ENCODE measurements at regions not wholly inside any gene's neighbourhood (a gene's known extent, or its start where the extent isn't known, plus 50 kb on each side); places are given as distances from the start of the nearest gene placed in this dataset.

DNA sequence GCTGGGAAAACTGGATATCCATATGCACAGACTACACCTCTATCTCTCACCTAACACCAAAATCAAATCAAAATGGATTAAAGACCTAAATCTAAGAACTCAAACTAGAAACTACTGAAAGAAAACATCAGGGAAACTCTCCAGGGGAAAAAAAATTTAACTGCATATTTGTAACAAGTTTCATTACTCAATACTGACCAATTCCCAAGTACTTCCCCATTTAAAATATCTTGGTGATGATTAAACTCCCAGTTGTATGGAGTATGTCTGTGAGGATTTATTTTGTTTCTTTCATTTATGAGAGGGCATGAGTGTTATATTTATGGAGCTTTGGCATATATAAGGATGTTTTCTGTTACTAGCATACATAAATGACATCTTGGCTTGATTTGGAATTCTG, 112.3 kb upstream of the IL15 start:
- TF ChIP-seq, protein P1, sequence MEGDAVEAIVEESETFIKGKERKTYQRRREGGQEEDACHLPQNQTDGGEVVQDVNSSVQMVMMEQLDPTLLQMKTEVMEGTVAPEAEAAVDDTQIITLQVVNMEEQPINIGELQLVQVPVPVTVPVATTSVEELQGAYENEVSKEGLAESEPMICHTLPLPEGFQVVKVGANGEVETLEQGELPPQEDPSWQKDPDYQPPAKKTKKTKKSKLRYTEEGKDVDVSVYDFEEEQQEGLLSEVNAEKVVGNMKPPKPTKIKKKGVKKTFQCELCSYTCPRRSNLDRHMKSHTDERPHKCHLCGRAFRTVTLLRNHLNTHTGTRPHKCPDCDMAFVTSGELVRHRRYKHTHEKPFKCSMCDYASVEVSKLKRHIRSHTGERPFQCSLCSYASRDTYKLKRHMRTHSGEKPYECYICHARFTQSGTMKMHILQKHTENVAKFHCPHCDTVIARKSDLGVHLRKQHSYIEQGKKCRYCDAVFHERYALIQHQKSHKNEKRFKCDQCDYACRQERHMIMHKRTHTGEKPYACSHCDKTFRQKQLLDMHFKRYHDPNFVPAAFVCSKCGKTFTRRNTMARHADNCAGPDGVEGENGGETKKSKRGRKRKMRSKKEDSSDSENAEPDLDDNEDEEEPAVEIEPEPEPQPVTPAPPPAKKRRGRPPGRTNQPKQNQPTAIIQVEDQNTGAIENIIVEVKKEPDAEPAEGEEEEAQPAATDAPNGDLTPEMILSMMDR (IDR thresholded peaks at IDR 0.05) = no peak
- no peak for TF ChIP-seq POLR2A (IDR thresholded peaks at IDR 0.05)

All from body of pancreas (tissue), 4 donors.